ENCODE measurements at regions not wholly inside any gene's neighbourhood (a gene's known extent, or its start where the extent isn't known, plus 50 kb on each side); places are given as distances from the start of the nearest gene placed in this dataset.

- Histone ChIP-seq H3K4me3 (no peak overlapping the region), H3K27ac (no peak overlapping the region), H3K36me3 (replicated peaks in 1 of 2; ENCODE audit: insufficient read depth in 1 of 2, low read depth in 2 of 2) (no peaks in the 10 kb centered on the region), H3K4me1 (no peaks in the 10 kb centered on the region), H3K9me3 (no peaks in the 10 kb centered on the region), H3K27me3 (no peaks in the 10 kb centered on the region)
- no peak for ATAC-seq
- TF ChIP-seq POLR2A (IDR thresholded peaks at IDR 0.05), result no peak
- no peak for TF ChIP-seq CTCF (IDR thresholded peaks at IDR 0.05)
- intact Hi-C loops (cut with DNase I), result no loop called here
- WGBS, 2 donors, result 80 to 94% methylated on average over 1 of the region's 1 CpG
- no peak for DNase-seq
Measured at GRCh38 chr9:105023788-105024187, 95.8 kb upstream of the ABCA1 start.

GRCh38 chr9:105024529-105024928 is 96.6 kb upstream of the ABCA1 start:
- no peak for DNase-seq
- Histone ChIP-seq H3K27ac (no peak overlapping the region), H3K27me3 (no peaks in the 10 kb centered on the region), H3K36me3 (replicated peaks in 1 of 2; ENCODE audit: insufficient read depth in 1 of 2, low read depth in 2 of 2) (no peaks in the 10 kb centered on the region), H3K4me1 (no peaks in the 10 kb centered on the region), H3K4me3 (no peak overlapping the region), H3K9me3 (no peaks in the 10 kb centered on the region)
- ATAC-seq, result no peak
- intact Hi-C loops (cut with DNase I), result no loop called here
- 78% methylated on average over 7 of the region's 7 CpGs for WGBS, 2 donors
- TF ChIP-seq POLR2A (IDR thresholded peaks at IDR 0.05) (no peak), CTCF (IDR thresholded peaks at IDR 0.05) (no peak)

- Histone ChIP-seq H3K4me1 (no peaks in the 10 kb centered on the region), H3K36me3 (replicated peaks in 1 of 2; ENCODE audit: insufficient read depth in 1 of 2, low read depth in 2 of 2) (no peaks in the 10 kb centered on the region), H3K27me3 (no peaks in the 10 kb centered on the region), H3K27ac (no peak overlapping the region), H3K9me3 (no peaks in the 10 kb centered on the region), H3K4me3 (no peak overlapping the region)
- ATAC-seq (no peak), DNase-seq (no peak)
- 34 to 48% methylated on average over 1 of the region's 1 CpG for WGBS, 2 donors
- TF ChIP-seq POLR2A (IDR thresholded peaks at IDR 0.05) (no peak), CTCF (IDR thresholded peaks at IDR 0.05) (no peak)
- intact Hi-C loops (cut with DNase I), result no loop called here
Measured at GRCh38 chr9:105026451-105026850, 98.5 kb upstream of the ABCA1 start.

- Histone ChIP-seq H3K4me3 (no peak overlapping the region), H3K27me3 (no peaks in the 10 kb centered on the region), H3K4me1 (no peaks in the 10 kb centered on the region), H3K27ac (no peak overlapping the region), H3K36me3 (replicated peaks in 1 of 2; ENCODE audit: insufficient read depth in 1 of 2, low read depth in 2 of 2) (no peaks in the 10 kb centered on the region), H3K9me3 (no peaks in the 10 kb centered on the region)
- intact Hi-C loops (cut with DNase I), result no loop called here
- WGBS, 2 donors, result 79 to 81% methylated on average over 2 of the region's 2 CpGs
- no peak for TF ChIP-seq CTCF (IDR thresholded peaks at IDR 0.05)
- no peak for TF ChIP-seq POLR2A (IDR thresholded peaks at IDR 0.05)
- no peak for DNase-seq
- ATAC-seq, result no peak
Measured at GRCh38 chr9:105027084-105027483, 99.1 kb upstream of the ABCA1 start.

- ATAC-seq, result no peak
Measured at GRCh38 chr9:105030285-105030684, 102.3 kb upstream of the ABCA1 start.

More at GRCh38 chr9:105030285-105030684, 102.3 kb upstream of the ABCA1 start:
- DNase-seq, result no peak
- Histone ChIP-seq H3K4me3 (no peak overlapping the region), H3K27me3 (no peaks in the 10 kb centered on the region), H3K27ac (no peak overlapping the region), H3K36me3 (replicated peaks in 1 of 2; ENCODE audit: insufficient read depth in 1 of 2, low read depth in 2 of 2) (no peaks in the 10 kb centered on the region), H3K9me3 (no peaks in the 10 kb centered on the region), H3K4me1 (no peaks in the 10 kb centered on the region)
- TF ChIP-seq POLR2A (IDR thresholded peaks at IDR 0.05), result no peak
- TF ChIP-seq CTCF (IDR thresholded peaks at IDR 0.05), result no peak
- intact Hi-C loops (cut with DNase I), result no loop called here
- 85 to 88% methylated on average over 3 of the region's 3 CpGs for WGBS, 2 donors

Measured in body of pancreas (tissue), 4 donors.